ENCODE measurements at regions not wholly inside any gene's neighbourhood (a gene's known extent, or its start where the extent isn't known, plus 50 kb on each side); places are given as distances from the start of the nearest gene placed in this dataset.
"Not testable (repeated sequence)": the region's sequence is repeated elsewhere in the genome, so short reads cannot be mapped to it uniquely, and the experiment has no call there.

DNA sequence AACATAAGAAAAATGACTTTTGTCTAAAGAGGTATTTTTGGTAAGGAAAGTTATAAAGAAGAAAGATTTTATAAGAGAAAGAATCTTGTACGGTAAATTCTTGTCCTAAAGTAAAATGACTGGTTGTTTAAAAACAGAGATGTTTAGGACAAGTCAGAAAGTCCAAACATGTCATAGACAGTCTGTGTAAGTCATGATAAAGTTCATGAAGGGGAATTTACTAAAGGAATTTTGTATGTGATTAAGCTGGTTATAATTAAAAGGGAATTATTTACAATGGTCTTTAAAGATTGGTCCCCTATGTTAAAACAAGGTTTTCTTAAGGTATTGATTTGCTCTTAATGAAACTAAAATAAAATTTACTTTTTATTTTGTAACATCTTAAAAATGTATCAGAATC lies 269.4 kb upstream of the CCDC196 start:
- DNase-seq (ENCODE audit: low read depth) = no peak

DNA sequence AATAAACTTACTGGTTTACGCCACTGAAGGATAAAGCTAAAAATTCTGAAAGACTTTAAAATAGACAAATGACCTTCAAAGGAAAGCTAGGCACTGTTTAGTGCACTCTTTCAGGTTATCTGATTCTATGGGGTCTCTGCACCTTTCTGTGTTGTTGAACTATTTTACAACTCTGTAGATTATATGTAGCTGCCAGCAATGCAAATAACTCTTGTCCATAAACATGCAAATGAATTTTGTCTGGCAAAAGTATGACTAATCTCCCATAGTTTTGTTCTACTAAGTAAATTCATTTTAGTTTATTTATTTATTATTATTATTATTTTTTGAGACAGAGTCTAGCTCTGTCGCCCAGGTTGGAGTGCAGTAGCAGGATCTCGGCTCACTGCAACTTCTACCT lies 266.3 kb upstream of the CCDC196 start:
- no peak for DNase-seq (ENCODE audit: low read depth)

DNA sequence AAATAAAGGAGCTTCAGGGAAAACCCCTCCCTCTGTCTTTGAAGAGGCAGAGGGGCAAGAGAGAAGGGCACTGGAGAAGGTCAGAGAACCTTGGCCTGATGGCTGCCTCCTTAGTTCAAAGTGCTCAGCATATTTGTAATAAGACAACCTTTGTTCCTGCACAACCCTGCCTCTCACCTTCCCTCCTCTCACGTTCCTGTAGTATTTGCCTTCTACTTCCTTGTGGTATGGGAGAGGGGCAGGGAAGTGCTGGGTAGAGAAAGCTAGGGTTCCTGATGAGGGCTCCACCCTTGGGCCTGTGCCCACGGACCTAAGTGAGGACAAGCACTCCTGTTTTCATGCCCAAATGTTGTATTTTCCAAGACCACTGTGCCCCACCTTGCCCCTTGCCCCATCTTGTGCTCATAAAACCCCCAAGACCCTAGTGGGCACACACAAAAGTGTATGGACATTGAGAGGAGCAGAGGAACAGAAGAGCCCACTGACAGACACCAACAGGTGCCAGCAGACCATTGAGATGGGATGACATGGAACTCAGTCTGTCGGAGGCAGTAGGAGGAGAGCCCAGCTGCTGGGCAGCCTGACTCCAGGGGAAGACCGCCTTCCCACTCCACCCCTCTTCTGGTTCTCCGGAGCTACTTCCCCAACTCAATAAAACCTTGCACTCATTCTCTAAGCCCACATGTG lies 261.5 kb upstream of the CCDC196 start:
- no peak for DNase-seq (ENCODE audit: low read depth)

DNA sequence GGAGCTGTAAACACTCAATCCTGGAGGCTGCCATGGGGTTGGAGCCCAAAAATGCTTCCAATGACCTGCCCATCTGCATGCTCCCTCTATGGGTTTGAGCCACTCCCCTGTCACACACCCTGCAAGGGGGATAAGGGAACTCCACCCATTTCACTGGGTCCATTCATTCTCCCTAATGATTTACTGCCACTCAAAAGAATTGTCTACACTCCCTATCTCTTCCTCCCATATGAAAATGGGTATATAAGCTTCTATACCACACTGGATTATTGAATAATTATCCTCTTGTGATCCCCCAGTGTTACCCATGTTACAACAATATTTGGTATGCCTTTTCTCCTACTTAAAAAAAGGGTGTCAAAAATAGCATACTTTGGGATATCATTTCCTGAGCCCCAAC lies 260.8 kb upstream of the CCDC196 start:
- DNase-seq (ENCODE audit: low read depth) = no peak

DNA sequence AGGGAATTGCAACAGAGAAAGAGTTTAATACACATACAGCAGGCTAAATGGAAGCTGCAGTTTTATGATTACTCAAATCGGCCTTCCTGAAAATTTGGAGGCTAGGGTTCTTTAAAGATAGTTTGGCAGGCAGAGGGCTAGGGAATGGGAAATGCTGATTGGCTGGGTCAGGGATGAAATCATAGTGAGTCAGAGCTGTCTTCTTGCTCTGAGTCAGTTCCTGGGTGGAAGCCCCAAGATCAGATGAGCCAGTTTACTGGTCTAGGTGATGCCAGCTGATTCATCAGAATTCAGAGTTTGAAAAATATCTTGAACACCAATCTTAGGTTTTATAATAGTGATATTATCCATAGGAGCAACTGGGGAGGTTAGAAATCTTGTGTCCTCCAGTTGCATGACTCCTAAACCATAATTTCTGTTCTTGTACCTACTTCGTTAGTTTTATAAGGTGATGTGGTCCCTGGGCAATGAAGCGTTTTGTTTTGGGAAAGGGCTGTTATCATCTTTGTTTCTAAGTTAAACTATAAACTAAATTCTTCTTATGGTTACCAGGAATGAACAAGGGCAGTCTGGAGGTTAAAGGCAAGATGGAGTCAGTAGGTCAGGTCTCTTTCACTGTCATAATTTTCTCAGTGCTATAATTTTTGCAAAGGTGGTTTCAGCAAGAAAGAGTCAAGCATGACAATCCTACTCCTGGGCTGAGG lies 257.8 kb upstream of the CCDC196 start:
- DNase-seq (ENCODE audit: low read depth) = peak; percentile 9

DNA sequence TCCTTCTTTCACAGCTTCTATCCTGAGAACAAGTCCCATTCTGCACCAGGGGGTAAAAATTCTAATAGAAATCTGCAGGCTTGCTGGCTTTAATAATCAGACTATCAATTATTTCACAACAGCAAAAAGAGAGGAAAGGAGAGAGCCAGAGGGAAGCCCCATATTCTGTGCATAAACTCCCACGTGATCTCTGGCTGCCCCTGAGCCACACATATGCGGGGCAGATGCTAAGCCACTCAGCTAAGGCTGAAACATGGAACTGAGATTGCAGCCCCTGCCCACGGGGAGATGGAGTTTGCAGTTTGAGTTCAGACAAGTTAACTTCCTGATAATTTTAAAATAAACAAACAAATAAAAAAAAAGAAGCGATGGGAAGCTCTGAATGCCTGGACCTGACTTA lies 254.4 kb upstream of the CCDC196 start:
- no peak for DNase-seq (ENCODE audit: low read depth)

DNA sequence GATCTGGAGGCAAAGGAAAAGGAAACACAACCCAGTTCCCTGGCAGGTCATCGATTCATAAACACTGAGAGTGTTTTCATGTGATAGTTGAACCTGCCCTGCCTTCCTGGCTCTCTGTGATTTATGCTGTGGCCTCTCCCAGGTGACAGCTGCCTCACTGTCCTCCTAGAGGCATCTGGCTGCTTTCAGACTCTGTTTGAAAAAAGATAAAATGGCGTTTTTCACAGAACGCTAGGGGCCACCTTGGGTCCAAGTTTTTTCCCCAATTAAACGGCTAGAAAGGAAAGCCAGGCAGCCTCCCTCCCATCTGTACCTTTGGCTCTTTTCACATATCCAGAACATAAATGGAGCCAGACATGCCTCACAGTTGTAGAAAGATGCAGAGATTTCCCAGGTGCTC lies 252.6 kb upstream of the CCDC196 start:
- DNase-seq (ENCODE audit: low read depth) = no peak

DNA sequence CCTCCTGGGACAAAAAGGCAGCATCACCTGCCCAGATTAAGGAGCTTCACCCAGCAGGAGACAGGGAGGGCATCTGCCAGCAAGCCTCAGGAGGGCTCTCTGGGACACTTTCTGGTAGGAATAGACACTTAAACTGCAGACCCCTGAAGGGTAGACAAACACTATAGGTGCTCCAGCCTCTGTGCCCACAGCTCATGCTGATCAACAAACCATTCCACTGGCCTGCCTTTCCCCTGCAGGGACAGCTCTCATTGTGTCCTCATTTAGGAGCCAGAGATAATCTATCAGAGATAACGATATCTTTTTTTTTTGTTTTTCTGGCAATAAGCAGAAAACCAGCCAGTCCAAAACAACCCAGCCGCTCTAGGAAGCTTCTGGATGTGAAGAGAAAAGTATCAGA lies 251.8 kb upstream of the CCDC196 start:
- no peak for DNase-seq (ENCODE audit: low read depth)

DNA sequence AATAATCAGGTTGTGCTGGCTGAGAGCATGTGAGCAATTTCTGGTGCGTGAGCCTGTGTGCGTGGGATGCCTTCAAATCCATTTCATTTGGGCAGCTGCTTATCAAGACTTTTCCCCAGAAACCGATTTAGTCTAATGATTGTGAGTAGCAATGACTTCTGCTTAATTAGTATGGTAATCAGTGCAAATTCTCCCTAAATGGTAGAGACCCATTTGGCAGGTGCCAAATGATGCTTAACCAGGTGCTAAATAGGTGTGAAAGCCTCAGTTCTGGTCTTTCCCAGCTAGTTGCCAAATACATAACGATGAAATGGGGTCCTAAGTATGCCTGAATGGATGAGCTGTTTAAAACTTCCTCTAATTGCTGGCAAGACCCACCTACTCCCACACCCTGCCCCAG lies 248.4 kb upstream of the CCDC196 start:
- no peak for DNase-seq (ENCODE audit: low read depth)

DNA sequence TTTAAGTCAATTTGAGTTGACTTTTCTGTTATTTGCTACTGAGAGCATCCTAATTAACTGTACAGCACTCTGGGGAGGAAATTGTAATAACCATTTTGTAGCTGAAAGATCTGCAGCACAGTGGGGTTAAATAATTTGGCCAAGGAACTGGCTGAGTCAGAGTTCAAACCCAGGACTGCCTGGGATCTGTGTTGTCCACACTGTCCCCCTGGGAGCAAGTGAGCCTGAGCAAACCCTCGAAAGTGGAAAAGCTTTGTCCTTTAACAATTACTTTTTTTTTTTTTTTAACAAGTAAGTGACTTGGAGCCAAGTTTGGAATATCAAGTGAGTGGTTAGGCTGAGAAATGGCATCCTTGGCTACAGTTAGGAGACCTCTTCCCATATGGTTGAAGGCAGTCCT lies 247.2 kb upstream of the CCDC196 start:
- DNase-seq (ENCODE audit: low read depth) = no peak

DNA sequence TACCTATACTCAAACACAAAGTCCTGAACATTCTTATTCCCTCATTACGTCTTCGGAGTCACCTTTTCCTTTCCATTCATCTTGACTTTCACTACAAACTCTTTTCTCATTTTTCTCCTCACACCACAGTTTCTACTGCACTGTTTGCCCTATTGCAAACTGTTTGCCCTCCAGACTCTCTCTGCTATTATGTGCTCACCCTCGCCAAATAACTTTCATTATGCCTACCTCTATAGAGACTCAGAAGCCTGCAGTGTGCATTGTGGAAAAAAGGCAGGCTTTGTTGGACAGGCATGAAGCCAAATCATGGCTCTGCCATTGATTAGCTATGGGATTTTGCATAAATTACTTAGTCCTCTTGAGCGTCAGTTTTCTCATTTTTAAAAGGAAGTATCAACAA lies 246.6 kb upstream of the CCDC196 start:
- no peak for DNase-seq (ENCODE audit: low read depth)

DNA sequence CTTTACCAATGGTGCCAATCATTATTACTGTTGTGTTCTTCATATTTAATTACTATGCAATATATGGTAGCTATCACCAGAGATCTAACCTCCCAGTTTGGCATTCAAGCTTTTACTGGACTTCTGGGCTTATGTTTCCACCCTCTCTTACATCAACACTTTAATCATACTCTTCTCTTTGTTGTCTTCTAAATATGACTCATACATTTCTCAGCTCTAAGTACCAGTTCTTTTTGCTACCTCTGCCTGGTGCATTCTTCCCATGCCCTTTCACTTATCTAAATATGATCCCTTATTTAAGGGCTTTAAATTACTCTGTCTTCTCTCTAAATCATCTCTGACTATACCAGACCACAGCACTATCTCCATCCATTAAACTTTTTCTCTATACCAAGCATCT lies 246.1 kb upstream of the CCDC196 start:
- no peak for DNase-seq (ENCODE audit: low read depth)

DNA sequence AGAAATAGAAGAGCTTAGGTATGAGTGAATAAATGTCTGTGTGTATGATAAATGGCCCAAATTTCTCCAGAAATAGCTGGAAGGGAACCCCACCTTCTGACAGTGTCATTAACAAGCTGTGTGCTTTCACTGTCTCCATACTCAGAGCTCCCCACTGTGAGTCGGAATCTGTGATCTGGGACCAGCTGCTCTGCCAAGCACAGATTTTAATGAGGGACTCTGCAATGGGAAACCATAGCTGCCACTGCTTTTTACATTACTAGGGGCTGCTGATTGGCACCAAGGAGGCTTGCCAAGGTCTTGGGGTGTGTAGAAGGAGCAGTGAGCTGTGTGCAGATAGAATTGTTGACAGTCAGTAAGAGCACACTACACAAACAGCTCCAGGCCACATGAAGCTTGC lies 244.2 kb upstream of the CCDC196 start:
- DNase-seq (ENCODE audit: low read depth) = no peak

DNA sequence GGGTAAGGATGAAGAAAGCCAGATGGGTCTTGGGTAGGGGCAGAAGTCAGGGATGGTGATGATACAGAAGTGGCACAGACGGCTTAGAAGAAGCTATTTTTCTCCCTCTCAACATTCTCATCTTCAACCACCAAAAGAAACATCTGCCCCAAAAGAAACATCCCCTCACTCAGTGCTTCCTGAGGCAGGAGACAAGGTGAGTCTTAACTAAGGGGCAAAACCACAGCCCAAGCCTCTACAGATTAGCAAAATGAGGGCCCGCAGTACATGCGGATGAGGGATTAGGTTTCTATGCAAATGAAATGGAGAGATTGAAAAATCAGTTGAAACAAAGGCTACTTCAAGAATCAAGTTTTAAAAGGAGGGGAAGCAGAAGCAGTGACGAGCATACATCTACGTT lies 241.3 kb upstream of the CCDC196 start:
- no peak for DNase-seq (ENCODE audit: low read depth)

DNA sequence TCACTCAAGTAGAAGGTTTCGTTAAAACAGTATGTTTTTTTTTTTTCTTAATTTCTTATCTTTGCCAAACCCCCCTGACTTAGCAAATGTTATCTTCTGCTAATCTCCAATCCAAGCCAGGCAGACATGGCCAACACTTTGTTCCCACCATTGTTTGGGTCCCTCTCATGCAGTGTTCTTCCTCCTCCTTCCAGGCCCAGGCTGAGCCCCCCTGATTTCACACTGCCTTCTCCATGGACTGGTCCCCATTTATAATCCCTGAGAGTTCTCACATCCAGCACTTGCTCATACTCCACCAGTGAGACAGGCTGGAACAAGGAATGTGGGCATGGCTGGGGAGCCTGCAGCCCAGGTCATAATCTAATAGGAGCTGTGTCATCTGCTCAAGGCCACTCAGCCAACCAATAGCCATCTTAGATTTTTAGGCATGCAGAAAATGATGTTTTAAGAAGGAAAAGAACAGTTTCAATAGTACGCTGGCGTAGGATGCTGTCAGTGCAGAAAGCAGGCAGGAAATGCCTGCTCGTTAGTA lies 238.4 kb upstream of the CCDC196 start:
- DNase-seq (ENCODE audit: low read depth) = no peak

DNA sequence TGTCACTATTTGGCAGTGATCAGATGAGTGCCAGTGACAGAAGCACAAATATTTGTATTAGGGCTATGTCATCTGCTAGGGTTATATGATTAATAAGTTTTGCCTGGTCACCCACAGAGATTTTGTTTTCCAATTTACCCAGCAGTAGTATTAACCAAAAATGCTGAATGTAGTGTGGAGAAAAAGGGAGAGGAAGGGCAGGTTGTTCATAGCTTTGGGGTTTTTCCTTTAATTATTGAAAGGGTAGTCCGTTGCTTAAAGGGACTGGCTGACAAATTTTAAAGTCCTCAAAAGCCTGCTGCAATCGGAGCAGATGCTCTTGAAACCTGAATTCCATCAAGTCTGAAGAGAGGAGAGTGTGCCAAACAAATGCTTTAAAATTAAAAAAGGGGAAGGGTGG lies 237.9 kb upstream of the CCDC196 start:
- DNase-seq (ENCODE audit: low read depth) = no peak

DNA sequence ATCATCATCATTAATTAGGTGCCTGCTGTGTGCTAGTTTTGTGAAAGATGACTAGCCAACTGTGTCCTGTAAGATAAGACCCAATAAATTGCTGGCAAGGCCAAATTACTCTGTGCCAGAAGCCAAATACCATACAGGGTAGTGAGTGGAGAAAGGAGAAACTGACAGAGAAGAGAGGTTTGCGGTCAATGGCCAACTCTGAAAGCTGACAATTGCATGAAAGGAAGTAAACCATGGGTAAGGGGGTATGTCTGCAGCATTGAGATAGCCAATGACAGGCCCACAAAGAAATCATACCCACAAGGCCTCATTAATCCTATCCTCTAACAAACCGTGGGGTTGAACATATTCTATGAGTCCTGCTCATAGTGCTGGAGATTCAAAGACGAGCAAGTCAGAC lies 236.6 kb upstream of the CCDC196 start:
- DNase-seq (ENCODE audit: low read depth) = no peak

DNA sequence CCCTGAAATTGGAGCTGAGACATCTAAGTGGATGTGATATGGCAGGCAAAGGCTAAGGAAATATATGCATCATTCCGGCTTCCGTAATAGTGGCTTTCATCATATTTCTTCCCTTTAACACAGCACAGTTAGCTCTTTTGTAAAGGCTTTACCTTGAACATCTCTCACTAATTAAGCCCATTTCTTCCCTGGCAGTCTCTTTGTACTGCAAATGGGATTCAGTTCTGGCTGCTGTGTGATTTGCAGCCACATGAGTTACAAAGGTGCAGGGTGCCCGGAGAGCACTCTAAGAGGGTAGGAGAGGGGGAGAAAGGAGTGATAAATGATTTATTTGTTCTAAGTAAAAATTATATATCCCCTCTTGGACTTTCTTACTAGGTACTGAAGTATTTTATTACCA lies 232.1 kb upstream of the CCDC196 start:
- DNase-seq (ENCODE audit: low read depth) = no peak

DNA sequence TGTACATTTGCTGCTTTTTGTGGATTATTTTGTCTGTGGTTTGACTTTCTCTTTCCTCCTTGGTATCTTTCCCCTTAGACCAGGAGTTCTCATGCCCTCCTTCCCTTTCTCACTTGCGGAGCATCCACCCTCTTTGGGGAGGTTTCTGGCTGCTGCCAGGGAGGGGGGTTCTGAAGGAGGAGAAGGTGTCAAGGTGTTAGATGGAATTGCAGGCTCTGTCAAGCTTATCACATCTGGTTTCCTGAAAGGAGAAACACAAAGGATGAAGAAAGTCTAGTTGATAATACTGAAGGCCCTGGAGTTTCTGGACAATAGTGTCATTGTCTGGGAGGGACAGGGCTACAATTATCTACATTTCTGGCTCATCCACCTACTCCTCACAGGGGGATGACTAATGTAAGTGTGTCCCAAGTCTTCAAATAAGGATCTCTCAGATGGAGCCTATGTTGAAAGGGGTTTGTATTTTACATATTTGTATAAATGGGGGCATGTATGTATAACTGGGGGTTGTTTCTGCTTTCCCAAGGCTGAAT lies 217.3 kb upstream of the CCDC196 start:
- DNase-seq (ENCODE audit: low read depth) = no peak

DNA sequence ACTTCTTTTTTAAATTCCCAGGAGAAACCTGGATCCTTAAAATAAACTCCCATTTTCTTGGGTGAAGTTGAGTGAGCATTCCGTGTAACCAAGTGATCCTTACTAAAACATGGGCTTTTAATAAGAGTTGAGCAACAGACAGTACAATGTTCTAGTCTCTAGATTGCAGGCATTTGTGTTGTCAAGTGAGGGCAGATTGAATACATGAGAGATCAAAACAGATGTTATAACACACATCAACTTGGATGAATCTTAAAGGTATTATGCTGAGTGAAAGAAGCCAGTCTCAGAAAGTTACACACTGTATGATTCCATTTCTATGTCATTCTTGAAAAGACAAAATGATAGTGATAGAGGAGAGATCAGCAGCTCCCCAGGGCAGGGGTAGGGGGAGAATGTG lies 213.9 kb upstream of the CCDC196 start:
- no peak for DNase-seq (ENCODE audit: low read depth)

DNA sequence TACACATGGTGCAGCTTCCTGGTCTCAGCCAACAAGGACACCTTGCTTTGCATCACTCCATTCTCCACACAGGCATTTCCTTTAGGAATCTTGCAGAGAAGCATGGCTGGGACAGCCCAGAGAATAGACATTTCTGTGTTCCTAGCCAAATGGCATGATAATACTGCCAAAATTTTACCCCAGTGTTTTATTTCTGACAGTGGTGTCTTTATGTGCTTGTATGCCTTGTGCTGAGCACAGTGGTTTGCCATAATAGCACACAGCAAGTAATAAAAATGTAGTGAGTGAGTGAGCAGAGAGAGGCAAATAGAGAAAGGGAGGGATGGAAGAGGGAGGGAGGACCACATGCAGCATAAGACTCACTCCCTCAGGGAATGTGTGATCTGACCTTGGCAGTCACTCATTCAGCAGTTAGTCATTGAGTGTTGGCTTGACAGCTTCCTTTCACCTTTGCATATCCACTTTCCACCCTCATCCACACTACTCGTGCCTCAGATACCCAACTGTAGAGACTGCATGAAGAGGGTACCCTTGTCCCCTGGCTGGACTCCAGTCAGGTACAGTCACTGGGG lies 212.8 kb upstream of the CCDC196 start:
- DNase-seq (ENCODE audit: low read depth) = no peak

DNA sequence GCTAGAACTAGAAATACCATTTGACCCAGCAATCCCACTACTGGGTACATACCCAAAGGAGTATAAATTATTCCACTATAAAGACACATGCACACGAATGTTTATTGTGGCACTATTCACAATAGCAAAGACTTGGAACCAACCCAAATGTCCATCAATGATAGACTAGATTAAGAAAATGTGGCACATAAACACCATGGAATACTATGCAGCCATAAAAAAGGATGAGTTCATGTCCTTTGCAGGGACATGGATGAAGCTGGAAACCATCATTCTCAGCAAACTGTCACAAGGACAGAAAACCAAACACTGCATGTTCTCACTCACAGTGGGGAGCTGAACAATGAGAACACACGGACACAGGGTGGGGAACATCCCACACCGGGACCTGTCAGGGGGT lies 207.8 kb upstream of the CCDC196 start:
- not testable (repeated sequence) for DNase-seq (ENCODE audit: low read depth)

DNA sequence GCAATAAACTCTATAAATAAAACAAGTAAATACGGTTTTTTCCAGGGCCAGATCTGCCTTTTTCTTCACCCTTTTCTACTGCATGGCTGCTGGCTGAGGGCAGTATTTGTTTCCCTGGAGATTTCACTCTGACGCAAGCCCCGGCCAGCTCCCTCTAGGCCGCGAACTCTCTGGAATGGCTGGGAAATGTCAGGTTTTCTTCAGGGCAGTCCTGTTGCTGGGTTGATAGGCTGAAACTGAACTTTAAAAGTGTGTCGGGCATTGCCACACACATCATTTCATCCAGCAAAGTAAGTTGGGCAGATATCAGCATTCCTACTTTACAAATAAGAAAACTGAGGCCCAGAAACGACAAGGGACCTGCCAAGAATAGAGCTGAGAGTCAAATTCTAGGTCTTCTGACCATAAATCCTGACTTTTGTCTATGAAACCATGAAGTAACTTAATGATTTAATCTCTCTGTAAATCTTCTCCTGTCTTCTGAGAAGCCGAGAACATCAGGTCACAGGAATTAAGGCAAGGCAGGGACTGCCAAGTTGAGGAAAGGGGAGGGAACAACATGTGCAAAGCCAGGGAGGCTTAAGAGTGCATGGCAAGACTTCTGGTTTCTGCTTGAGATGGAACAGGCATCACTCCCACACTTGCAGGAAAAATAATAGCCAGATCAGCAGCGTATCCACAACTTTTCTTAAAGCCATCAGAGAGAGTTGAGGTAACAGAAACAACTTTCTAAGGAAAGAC lies 205.0 kb upstream of the CCDC196 start:
- DNase-seq (ENCODE audit: low read depth) = no peak

All from fibroblast of gingiva (primary cell).